EH (cell line): ENCODE measurements at regions not wholly inside any gene's neighbourhood (a gene's known extent, or its start where the extent isn't known, plus 50 kb on each side); places are given as distances from the start of the nearest gene placed in this dataset.
A peak's percentile ranks its signal among the peaks of the same experiment; 100 is the strongest.
"Not testable (repeated sequence)": the region's sequence is repeated elsewhere in the genome, so short reads cannot be mapped to it uniquely, and the experiment has no call there.

Source experiments
- DNase-seq: peaks from one replicate; pipeline ENCODE4 v3.0.0-alpha.2; 2015; ENCODE audit warnings: low read depth

- no peak for DNase-seq
Observed at GRCh38 chr9:119917175-119917574, 547.9 kb upstream of the BRINP1 start.

- DNase-seq: peak; percentile 32
Observed at GRCh38 chr9:119907056-119907455, 537.8 kb upstream of the BRINP1 start.

- DNase-seq: no peak
Observed at GRCh38 chr9:119905724-119906123, 536.5 kb upstream of the BRINP1 start.

- DNase-seq: no peak
Observed at GRCh38 chr9:119903851-119904250, 534.6 kb upstream of the BRINP1 start.

- no peak for DNase-seq
Observed at GRCh38 chr9:119902611-119903010, 533.4 kb upstream of the BRINP1 start.

- peak; percentile 18 for DNase-seq
Observed at GRCh38 chr9:119898316-119898715, 529.1 kb upstream of the BRINP1 start.

- DNase-seq: no peak
Observed at GRCh38 chr9:119884438-119884837, 515.2 kb upstream of the BRINP1 start.

GRCh38 chr9:119881898-119882297 is 512.7 kb upstream of the BRINP1 start:
- DNase-seq: no peak

GRCh38 chr9:119880361-119880760 is 511.1 kb upstream of the BRINP1 start:
- DNase-seq: no peak

- DNase-seq: no peak
Observed at GRCh38 chr9:119877306-119877705, 508.1 kb upstream of the BRINP1 start.

GRCh38 chr9:119873877-119874276 is 504.6 kb upstream of the BRINP1 start:
- no peak for DNase-seq

- not testable (repeated sequence) for DNase-seq
Observed at GRCh38 chr9:119870251-119870650, 501.0 kb upstream of the BRINP1 start.

GRCh38 chr9:119868694-119869093 is 499.5 kb upstream of the BRINP1 start:
- DNase-seq: no peak

- DNase-seq: no peak
Observed at GRCh38 chr9:119861842-119862241, 492.6 kb upstream of the BRINP1 start.

GRCh38 chr9:119859128-119859527 is 489.9 kb upstream of the BRINP1 start:
- no peak for DNase-seq

- DNase-seq: no peak
Observed at GRCh38 chr9:119853126-119853525, 483.9 kb upstream of the BRINP1 start.

GRCh38 chr9:119852390-119852789 is 483.2 kb upstream of the BRINP1 start:
- no peak for DNase-seq

GRCh38 chr9:119844431-119844830 is 475.2 kb upstream of the BRINP1 start:
- no peak for DNase-seq

- no peak for DNase-seq
Observed at GRCh38 chr9:119841016-119841415, 471.8 kb upstream of the BRINP1 start.

- DNase-seq: no peak
Observed at GRCh38 chr9:119839888-119840287, 470.7 kb upstream of the BRINP1 start.

GRCh38 chr9:119838210-119838609 is 469.0 kb upstream of the BRINP1 start:
- no peak for DNase-seq

- DNase-seq: no peak
Observed at GRCh38 chr9:119836036-119836435, 466.8 kb upstream of the BRINP1 start.

- DNase-seq: no peak
Observed at GRCh38 chr9:119834064-119834620, 464.9 kb upstream of the BRINP1 start.

GRCh38 chr9:119831309-119831708 is 462.1 kb upstream of the BRINP1 start:
- DNase-seq: no peak

GRCh38 chr9:119829748-119830147 is 460.5 kb upstream of the BRINP1 start:
- DNase-seq: no peak
